HG02943 (cell line): ENCODE measurements at regions not wholly inside any gene's neighbourhood (a gene's known extent, or its start where the extent isn't known, plus 50 kb on each side); places are given as distances from the start of the nearest gene placed in this dataset.

ENCODE experiments used
- ATAC-seq: cut with Tn5 transposase; IDR thresholded peaks from one replicate; pipeline ENCODE4 v1.9.1; 2021; ENCODE audit warnings: mild to moderate bottlenecking, low read depth, moderate library complexity; ENCODE audit not compliant: unreplicated experiment

GRCh38 chr2:146324951-146325350, 1519.9 kb upstream of the ACVR2A start:
- ATAC-seq: no peak

GRCh38 chr2:146323564-146323963, 1521.3 kb upstream of the ACVR2A start:
- no peak for ATAC-seq

GRCh38 chr2:146321175-146321574, 1523.7 kb upstream of the ACVR2A start:
- no peak for ATAC-seq

- no peak for ATAC-seq
Observed at GRCh38 chr2:146317959-146318358, 1526.9 kb upstream of the ACVR2A start.

- no peak for ATAC-seq
Observed at GRCh38 chr2:146312899-146313298, 1531.9 kb upstream of the ACVR2A start.

DNA sequence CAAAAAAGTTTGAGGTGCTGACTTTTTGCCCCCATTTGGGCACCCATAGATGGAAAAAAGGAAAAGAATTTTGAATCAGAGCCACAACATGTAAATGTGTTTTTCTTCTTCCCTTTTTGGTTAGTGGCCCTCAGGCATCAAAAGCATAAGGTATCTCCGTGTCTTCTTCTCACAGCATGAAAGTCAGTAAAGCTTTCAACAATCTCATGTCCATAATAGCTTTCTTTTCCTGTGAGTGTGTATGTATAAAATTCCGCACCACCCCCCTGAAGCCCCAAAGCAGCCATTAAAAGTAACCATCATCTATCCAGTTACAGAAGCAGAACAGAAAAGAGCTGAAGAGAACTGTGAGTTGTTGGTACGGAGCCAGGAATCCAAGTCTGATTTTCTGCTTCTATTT, 1539.7 kb upstream of the ACVR2A start:
- no peak for ATAC-seq

DNA sequence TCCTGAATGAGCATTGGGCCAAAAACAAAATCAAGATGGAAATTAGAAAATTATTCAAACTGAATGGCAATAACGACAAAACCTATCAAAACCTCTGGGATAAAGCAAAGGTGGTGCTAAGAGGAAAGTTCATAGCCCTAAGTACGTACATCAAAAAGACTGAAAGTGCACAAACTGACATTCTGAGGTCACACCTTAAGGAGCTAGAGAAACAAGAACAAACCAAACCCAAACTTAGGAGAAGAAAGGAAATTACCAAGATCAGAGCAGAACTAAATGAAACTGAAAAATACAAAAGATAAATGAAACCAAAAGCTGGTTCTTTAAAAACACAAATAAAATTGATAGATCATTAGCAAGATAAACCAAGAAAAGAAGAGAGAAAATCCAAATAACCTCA, 1543.5 kb upstream of the ACVR2A start:
- no peak for ATAC-seq

DNA sequence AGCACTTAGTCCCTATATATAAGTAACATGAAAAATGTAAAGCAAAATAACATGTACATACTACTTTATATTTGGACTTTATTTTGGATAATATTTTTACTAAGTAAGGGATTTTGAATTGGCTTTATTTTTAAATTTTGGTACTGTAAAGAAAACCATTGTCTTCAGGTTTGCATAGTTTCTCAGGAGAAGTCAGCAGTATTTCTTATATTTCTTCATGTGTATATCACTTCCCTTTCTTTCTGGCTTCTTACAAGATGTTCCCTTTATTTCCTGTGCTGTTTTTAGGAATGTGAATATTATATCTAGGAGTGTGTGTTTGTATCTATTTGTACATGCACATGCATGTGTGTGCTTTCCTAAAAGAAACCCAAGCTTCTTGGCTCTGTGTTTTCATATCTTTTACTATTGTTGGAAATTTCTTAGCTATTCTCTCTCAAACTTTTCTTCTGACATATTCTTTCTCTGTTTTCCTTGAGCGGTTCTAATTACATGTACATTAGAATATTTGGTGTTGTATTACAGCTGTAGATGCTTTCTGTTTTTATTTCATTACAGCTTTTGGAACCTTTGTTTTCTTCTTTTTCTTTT, 1549.7 kb upstream of the ACVR2A start:
- no peak for ATAC-seq

- ATAC-seq: no peak
Observed at GRCh38 chr2:146287281-146287680, 1557.5 kb upstream of the ACVR2A start.

DNA sequence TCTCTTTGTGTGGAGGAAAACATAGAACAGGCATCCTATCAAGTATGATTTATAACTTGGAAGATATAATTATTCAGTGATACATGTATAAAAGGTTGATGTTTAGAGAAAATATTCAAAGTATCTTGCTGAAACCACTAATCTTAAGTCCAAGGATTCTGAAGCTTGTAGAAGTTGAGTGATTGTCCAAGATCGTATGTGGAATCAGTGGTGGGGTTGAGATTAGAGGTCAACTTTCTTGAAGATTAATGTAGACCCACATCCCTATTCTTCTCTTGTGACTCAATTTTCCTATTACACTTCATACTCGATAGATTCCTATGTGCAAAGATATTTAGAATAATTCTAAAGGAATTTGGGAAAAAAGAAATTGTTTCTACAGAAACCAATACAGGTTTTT, 1565.9 kb upstream of the ACVR2A start:
- ATAC-seq: no peak

- ATAC-seq: no peak
Observed at GRCh38 chr2:146271131-146271831, 1573.5 kb upstream of the ACVR2A start.

GRCh38 chr2:146270618-146271017, 1574.2 kb upstream of the ACVR2A start:
- ATAC-seq: no peak

- ATAC-seq: no peak
Observed at GRCh38 chr2:146267093-146267492, 1577.7 kb upstream of the ACVR2A start.

GRCh38 chr2:146265656-146266055, 1579.2 kb upstream of the ACVR2A start:
- ATAC-seq: no peak

DNA sequence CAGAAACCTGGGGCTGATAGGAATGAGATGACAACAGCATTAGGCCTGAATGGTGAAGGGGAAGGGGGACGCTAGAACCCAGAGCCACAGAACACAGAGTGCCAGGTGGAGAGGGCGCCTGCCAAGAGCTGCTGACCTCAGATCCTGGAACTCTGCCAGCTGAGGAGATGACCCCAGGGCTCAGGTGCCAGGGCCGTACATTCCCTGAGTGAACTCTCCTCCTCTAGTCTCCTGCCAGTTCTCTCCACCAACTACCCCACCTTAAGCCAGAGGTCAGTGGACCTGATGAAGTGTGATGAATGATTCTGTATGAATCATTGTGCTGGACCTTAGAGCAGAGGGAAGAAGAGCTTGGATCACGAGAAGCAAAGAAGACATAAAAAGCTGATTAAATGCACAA, 1582.2 kb upstream of the ACVR2A start:
- no peak for ATAC-seq

GRCh38 chr2:146260551-146260950, 1584.3 kb upstream of the ACVR2A start:
- ATAC-seq: no peak

GRCh38 chr2:146259816-146260215, 1585.0 kb upstream of the ACVR2A start:
- ATAC-seq: no peak

- ATAC-seq: no peak
Observed at GRCh38 chr2:146258071-146258470, 1586.8 kb upstream of the ACVR2A start.

DNA sequence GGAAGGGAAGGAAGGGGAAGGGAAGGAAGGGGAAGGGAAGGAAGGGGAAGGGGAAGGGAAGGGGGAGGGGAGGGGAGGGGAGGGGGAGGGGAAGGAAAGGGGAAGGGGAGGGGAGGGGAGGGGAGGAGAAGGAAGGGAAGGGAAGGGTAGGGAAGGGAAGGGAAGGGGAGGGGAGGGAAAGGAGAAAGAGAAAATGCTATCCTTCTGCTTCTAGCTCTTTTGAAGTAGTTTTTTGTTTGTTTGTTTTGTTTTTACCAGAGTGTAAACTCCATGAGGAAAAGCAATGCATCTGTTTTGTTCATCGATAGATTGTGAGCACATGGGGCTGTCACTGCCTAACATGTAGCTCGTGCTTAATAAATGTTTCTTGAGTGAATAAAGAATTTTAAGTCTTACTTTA, 1592.7 kb upstream of the ACVR2A start:
- no peak for ATAC-seq

DNA sequence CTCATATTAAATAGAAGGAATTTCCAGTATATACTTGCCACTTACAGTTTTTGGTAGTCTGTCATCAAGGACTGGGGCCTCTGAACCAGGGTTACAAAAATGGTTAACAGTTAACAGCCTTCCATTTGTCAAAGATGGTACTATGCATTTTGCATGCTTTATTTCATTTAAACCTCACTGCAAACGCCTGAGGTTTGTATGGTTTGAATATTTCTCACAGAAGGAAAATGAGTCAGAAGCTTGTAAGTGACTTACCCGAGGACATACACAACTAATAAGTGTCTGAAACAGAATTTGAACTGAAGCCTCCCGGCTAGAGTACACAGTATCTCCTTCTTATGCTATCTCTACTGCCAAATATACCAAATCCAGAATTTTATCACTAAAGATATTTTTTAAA, 1593.5 kb upstream of the ACVR2A start:
- no peak for ATAC-seq

- no peak for ATAC-seq
Observed at GRCh38 chr2:146246736-146247523, 1597.9 kb upstream of the ACVR2A start.
